Astrocyte (in vitro differentiated cells and primary cell): ENCODE measurements at regions not wholly inside any gene's neighbourhood (a gene's known extent, or its start where the extent isn't known, plus 50 kb on each side); places are given as distances from the start of the nearest gene placed in this dataset.

Experiments
- DNase-seq: peaks from one replicate; pipeline ENCODE4 v3.0.0-alpha.2; 2010; ENCODE audit warnings: low read depth
- FAIRE-seq: peaks from 2 replicates; lab custom pipeline; 2011; peaks lifted over from hg19 to GRCh38; lab: Jason Lieb, UNC
- H2AFZ ChIP-seq: 2 replicates; pipeline ENCODE4 v1.6.0; 2012; ENCODE audit warnings: low read depth, low read length, inconsistent platforms
- H3K27ac ChIP-seq: 2 replicates; pipeline ENCODE4 v1.5.1; 2011; ENCODE audit warnings: low read depth, low read length, inconsistent platforms
- H3K27me3 ChIP-seq: 2 replicates; pipeline ENCODE4 v1.6.0; 2011; ENCODE audit warnings: low read length, inconsistent platforms; ENCODE audit not compliant: insufficient read depth
- H3K36me3 ChIP-seq: 2 replicates; pipeline ENCODE4 v1.5.1; 2011; ENCODE audit warnings: low read length, inconsistent platforms; ENCODE audit not compliant: insufficient read depth
- H3K4me1 ChIP-seq: 2 replicates; pipeline ENCODE4 v1.5.1; 2011; ENCODE audit warnings: low read length, inconsistent platforms; ENCODE audit not compliant: insufficient read depth
- H3K4me2 ChIP-seq: 2 replicates; pipeline ENCODE4 v1.6.0; 2012; ENCODE audit warnings: low read length, inconsistent platforms
- H3K4me3 ChIP-seq: 2 replicates; pipeline ENCODE4 v1.5.1; 2011; ENCODE audit warnings: low read depth, mild to moderate bottlenecking, low read length, inconsistent platforms; ENCODE audit not compliant: insufficient read depth
- H3K79me2 ChIP-seq: 2 replicates; pipeline ENCODE4 v1.6.0; 2012; ENCODE audit warnings: mild to moderate bottlenecking, low read length, inconsistent platforms; ENCODE audit not compliant: insufficient read depth
- H3K9ac ChIP-seq: 2 replicates; pipeline ENCODE4 v1.6.0; 2012; ENCODE audit warnings: mild to moderate bottlenecking, low read length, inconsistent platforms
- H3K9me3 ChIP-seq: 2 replicates; pipeline ENCODE4 v1.5.1; 2012; ENCODE audit warnings: low read depth, mild to moderate bottlenecking, low read length, inconsistent platforms; ENCODE audit not compliant: insufficient read depth
- H4K20me1 ChIP-seq: 2 replicates; pipeline ENCODE4 v1.6.0; 2012; ENCODE audit warnings: low read length, inconsistent platforms; ENCODE audit not compliant: insufficient read depth
- H3K27ac Mint-ChIP-seq: one replicate; pipeline ENCODE4 v1.8.0; 2021; ENCODE audit warnings: mild to moderate bottlenecking, mixed read lengths; ENCODE audit not compliant: unreplicated experiment
- H3K27me3 Mint-ChIP-seq: one replicate; pipeline ENCODE4 v1.8.0; 2021; ENCODE audit warnings: low read depth, mixed read lengths; ENCODE audit not compliant: unreplicated experiment
- H3K36me3 Mint-ChIP-seq: one replicate; pipeline ENCODE4 v1.8.0; 2021; ENCODE audit warnings: low read depth, mixed read lengths; ENCODE audit not compliant: unreplicated experiment
- H3K4me1 Mint-ChIP-seq: one replicate; pipeline ENCODE4 v1.8.0; 2021; ENCODE audit warnings: low read depth, mixed read lengths; ENCODE audit not compliant: unreplicated experiment
- H3K4me3 Mint-ChIP-seq: one replicate; pipeline ENCODE4 v1.8.0; 2021; ENCODE audit warnings: mild to moderate bottlenecking, moderate library complexity, mixed read lengths; ENCODE audit not compliant: unreplicated experiment
- H3K9me3 Mint-ChIP-seq: one replicate; pipeline ENCODE4 v1.8.0; 2021; ENCODE audit warnings: mild to moderate bottlenecking, mixed read lengths; ENCODE audit not compliant: unreplicated experiment
- EZH2 ChIP-seq: IDR thresholded peaks from 2 replicates; pipeline ENCODE4 v1.6.1; 2012; ENCODE audit warnings: mild to moderate bottlenecking, low read length, inconsistent platforms; ENCODE audit not compliant: insufficient read depth
- TF ChIP-seq, protein P1 (sequence below): IDR thresholded peaks from 2 replicates; pipeline ENCODE4 v1.5.1; 2011; ENCODE audit warnings: low read depth, mild to moderate bottlenecking, inconsistent platforms, low read length, moderate library complexity; ENCODE audit not compliant: insufficient read depth

DNA sequence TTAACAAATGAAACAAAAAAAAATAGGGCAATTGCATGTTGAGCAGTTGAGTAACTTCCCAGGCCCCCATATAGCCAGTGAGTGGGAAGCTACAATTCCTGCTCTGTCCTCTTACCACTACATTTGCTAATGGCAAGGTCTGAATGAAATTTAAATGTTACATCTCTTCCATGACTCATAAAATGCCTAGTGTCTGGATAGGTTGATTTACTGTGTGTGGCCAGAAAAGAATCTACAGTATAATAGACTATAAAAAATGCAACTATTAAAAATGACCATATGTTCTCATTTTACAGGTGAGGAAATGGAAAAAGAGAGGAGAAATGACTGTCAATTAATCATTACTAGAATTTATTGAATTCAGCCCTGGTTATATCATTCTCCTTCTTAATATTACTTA lies 1199.3 kb downstream of the CDH11 start:
- H3K27ac ChIP-seq = no peak overlapping the region

DNA sequence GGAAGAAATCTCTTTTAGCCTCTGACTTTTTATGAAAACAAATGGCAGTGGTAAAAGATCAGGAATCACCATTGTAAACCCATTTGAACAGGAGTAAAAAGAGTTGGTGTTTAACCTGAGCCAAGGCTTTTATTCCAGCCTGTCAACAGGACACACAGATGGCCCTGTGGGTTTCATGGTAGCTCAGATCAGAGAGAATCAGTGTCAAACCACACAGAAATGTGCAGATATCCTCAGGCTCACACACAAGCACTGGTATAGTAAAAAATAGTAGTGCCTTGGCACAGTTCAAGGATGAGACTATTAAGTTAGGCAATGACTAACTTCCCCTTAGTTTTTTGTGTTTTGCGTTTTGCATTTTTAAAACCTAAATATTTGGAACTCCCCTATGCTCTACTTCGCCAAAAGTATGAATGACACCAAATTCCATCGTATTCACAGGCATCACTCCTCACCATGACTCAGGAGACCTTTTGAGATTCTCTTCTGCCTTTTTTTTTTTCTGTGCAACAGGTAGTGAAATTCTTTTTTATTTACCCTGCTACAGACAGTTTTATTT lies 1200.0 kb downstream of the CDH11 start:
- Mint-ChIP-seq H3K27me3 (no peaks in the 10 kb centered on the region), H3K4me1 (peaks cover 12% of the 10 kb centered on the region), H3K27ac (peak overlapping the region; percentile 17), H3K4me3 (no peak overlapping the region), H3K9me3 (peaks cover 3% of the 10 kb centered on the region), H3K36me3 (no peaks in the 10 kb centered on the region)
- Histone ChIP-seq H3K9ac (no peak overlapping the region), H3K4me2 (no peak overlapping the region), H3K4me1 (no peaks in the 10 kb centered on the region), H3K36me3 (no peaks in the 10 kb centered on the region), H3K27ac (no peak overlapping the region), H3K9me3 (no peaks in the 10 kb centered on the region), H3K4me3 (no peak overlapping the region), H3K79me2 (no peaks in the 10 kb centered on the region), H2AFZ (no peak overlapping the region), H3K27me3 (no peaks in the 10 kb centered on the region), H4K20me1 (no peaks in the 10 kb centered on the region)
- FAIRE-seq = no peak
- TF ChIP-seq, protein P1, sequence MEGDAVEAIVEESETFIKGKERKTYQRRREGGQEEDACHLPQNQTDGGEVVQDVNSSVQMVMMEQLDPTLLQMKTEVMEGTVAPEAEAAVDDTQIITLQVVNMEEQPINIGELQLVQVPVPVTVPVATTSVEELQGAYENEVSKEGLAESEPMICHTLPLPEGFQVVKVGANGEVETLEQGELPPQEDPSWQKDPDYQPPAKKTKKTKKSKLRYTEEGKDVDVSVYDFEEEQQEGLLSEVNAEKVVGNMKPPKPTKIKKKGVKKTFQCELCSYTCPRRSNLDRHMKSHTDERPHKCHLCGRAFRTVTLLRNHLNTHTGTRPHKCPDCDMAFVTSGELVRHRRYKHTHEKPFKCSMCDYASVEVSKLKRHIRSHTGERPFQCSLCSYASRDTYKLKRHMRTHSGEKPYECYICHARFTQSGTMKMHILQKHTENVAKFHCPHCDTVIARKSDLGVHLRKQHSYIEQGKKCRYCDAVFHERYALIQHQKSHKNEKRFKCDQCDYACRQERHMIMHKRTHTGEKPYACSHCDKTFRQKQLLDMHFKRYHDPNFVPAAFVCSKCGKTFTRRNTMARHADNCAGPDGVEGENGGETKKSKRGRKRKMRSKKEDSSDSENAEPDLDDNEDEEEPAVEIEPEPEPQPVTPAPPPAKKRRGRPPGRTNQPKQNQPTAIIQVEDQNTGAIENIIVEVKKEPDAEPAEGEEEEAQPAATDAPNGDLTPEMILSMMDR = no peak
- TF ChIP-seq EZH2 = no peak
- peak; percentile 40 for DNase-seq

More for the DNA sequence above, 1199.3 kb downstream of the CDH11 start:
- Mint-ChIP-seq H3K4me1 (peaks cover 12% of the 10 kb centered on the region), H3K27ac (peak overlapping the region; percentile 35), H3K4me3 (no peak overlapping the region), H3K9me3 (peaks cover 3% of the 10 kb centered on the region), H3K36me3 (no peaks in the 10 kb centered on the region), H3K27me3 (no peaks in the 10 kb centered on the region)
- TF ChIP-seq EZH2 = no peak
- TF ChIP-seq, protein P1 = no peak
- H3K9ac ChIP-seq = no peak overlapping the region
- H3K9me3 ChIP-seq = no peaks in the 10 kb centered on the region
- H3K27me3 ChIP-seq = no peaks in the 10 kb centered on the region
- H3K4me1 ChIP-seq = no peaks in the 10 kb centered on the region
- H3K4me3 ChIP-seq = no peak overlapping the region
- no peak overlapping the region for H3K4me2 ChIP-seq
- H3K79me2 ChIP-seq = no peaks in the 10 kb centered on the region
- DNase-seq (peak; percentile 68), FAIRE-seq (no peak)
- H2AFZ ChIP-seq = no peak overlapping the region
- H4K20me1 ChIP-seq = no peaks in the 10 kb centered on the region
- no peaks in the 10 kb centered on the region for H3K36me3 ChIP-seq

DNA sequence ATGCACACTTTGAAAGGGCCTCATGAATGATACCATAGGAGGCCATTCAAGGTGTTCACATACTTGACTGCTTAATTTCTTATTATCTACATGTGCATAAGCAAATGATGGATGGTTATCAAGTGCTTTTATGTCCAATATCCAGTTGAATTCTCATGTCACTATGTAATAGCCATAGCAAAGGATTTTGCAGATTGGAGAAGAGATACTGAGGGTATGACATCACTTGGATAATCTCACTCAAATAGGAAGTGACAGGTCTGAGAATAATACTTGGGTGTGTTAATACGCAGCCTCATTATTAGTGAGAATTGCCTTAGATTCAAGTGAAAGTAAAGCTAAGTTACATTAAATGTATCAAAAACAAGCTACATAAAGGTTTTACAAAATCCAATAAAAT lies 1208.6 kb downstream of the CDH11 start:
- Mint-ChIP-seq H3K27ac (no peak overlapping the region), H3K36me3 (no peaks in the 10 kb centered on the region), H3K4me1 (no peaks in the 10 kb centered on the region), H3K4me3 (no peak overlapping the region), H3K9me3 (no peaks in the 10 kb centered on the region), H3K27me3 (no peaks in the 10 kb centered on the region)
- Histone ChIP-seq H2AFZ (no peak overlapping the region), H3K9me3 (no peaks in the 10 kb centered on the region), H3K4me2 (no peak overlapping the region), H3K36me3 (no peaks in the 10 kb centered on the region), H3K4me3 (no peak overlapping the region), H3K27ac (no peak overlapping the region), H4K20me1 (no peaks in the 10 kb centered on the region), H3K9ac (no peak overlapping the region), H3K4me1 (no peaks in the 10 kb centered on the region), H3K79me2 (no peaks in the 10 kb centered on the region), H3K27me3 (no peaks in the 10 kb centered on the region)
- TF ChIP-seq, protein P1 = no peak
- no peak for TF ChIP-seq EZH2
- FAIRE-seq (no peak), DNase-seq (no peak)
